CD14-positive monocyte (primary cell): ENCODE measurements at regions not wholly inside any gene's neighbourhood (a gene's known extent, or its start where the extent isn't known, plus 50 kb on each side); places are given as distances from the start of the nearest gene placed in this dataset.

Experiments
- DNase-seq, 3 donors: peaks; one replicate each; pipeline ENCODE4 v3.0.0-alpha.2; 2011 to 2022
- H2AFZ ChIP-seq: 2 replicates; pipeline ENCODE4 v1.6.0; 2012; ENCODE audit warnings: mild to moderate bottlenecking, low read depth, low read length, inconsistent platforms; ENCODE audit not compliant: insufficient read depth, poor library complexity, severe bottlenecking
- H3K27ac ChIP-seq, 2 donors: 1 replicate in 1 of 2; 2 replicates in 1 of 2; pipeline ENCODE4 v1.5.1; 2012 to 2013; ENCODE audit warnings: low read length in 2 of 2, control low read depth in 1 of 2, inconsistent platforms in 1 of 2, low read depth in 1 of 2, mild to moderate bottlenecking in 1 of 2
- H3K27me3 ChIP-seq, 2 donors: one replicate each; pipeline versions ENCODE4 v1.6.0 to v1.6.1; 2011 to 2013; ENCODE audit warnings: low read length in 2 of 2; ENCODE audit not compliant: control insufficient read depth in 2 of 2, insufficient read depth in 2 of 2
- H3K36me3 ChIP-seq, 2 donors: replicated peaks in 1 of 2; 1 replicate in 1 of 2; 2 replicates in 1 of 2; pipeline versions ENCODE4 v1.5.1 to v1.6.1; 2012 to 2013; ENCODE audit warnings: low read length in 2 of 2, control low read depth in 1 of 2, inconsistent platforms in 1 of 2, mild to moderate bottlenecking in 1 of 2; ENCODE audit not compliant: insufficient read depth in 2 of 2, control insufficient read depth in 1 of 2
- H3K4me1 ChIP-seq, 2 donors: 1 replicate in 1 of 2; 2 replicates in 1 of 2; pipeline versions ENCODE4 v1.5.1 to v1.6.1; 2012 to 2013; ENCODE audit warnings: low read length in 2 of 2, control low read depth in 1 of 2, inconsistent platforms in 1 of 2, mild to moderate bottlenecking in 1 of 2, moderate library complexity in 1 of 2; ENCODE audit not compliant: insufficient read depth in 2 of 2, control insufficient read depth in 1 of 2
- H3K4me2 ChIP-seq: replicated peaks from 2 replicates; pipeline ENCODE3; 2012; ENCODE audit warnings: low read length, moderate library complexity, mild to moderate bottlenecking; ENCODE audit not compliant: poor library complexity, severe bottlenecking; ENCODE audit errors: extremely low read depth
- H3K4me3 ChIP-seq, 3 experiments: fragments of 200-600 bp in 1 of 3; sonication (generic) in 1 of 3; replicated peaks in 1 of 3; 1 replicate in 2 of 3; 2 replicates in 1 of 3; pipeline ENCODE4 v1.5.1; 2011 to 2013; ENCODE audit warnings: low read length in 3 of 3, mild to moderate bottlenecking in 3 of 3, control low read depth in 2 of 3, low read depth in 2 of 3, inconsistent platforms in 1 of 3, moderate library complexity in 1 of 3
- H3K79me2 ChIP-seq: 2 replicates; pipeline ENCODE4 v1.6.0; 2012; ENCODE audit warnings: mild to moderate bottlenecking, control low read depth, inconsistent platforms, low read length, moderate library complexity; ENCODE audit not compliant: insufficient read depth
- H3K9ac ChIP-seq: 2 replicates; pipeline ENCODE4 v1.6.0; 2017; ENCODE audit warnings: low read length, mild to moderate bottlenecking; ENCODE audit not compliant: insufficient read depth, poor library complexity, severe bottlenecking
- H3K9me3 ChIP-seq, 2 donors: replicated peaks in 1 of 2; 1 replicate in 1 of 2; 2 replicates in 1 of 2; pipeline versions ENCODE4 v1.5.1 to v1.6.1; 2012 to 2013; ENCODE audit warnings: low read length in 2 of 2, control low read depth in 1 of 2; ENCODE audit not compliant: control insufficient read depth in 1 of 2, insufficient read depth in 1 of 2
- H4K20me1 ChIP-seq: 2 replicates; pipeline ENCODE4 v1.6.0; 2012; ENCODE audit warnings: mild to moderate bottlenecking, low read length, control low read depth, moderate library complexity; ENCODE audit not compliant: insufficient read depth
- H3K27ac Mint-ChIP-seq, 7 donors: one replicate each; pipeline ENCODE4 v1.8.0; 2020; ENCODE audit warnings: mild to moderate bottlenecking in 7 of 7, mixed read lengths in 7 of 7, moderate library complexity in 6 of 7, inconsistent platforms in 2 of 7
- H3K27me3 Mint-ChIP-seq, 3 donors: one replicate each; pipeline ENCODE4 v1.8.0; 2021 to 2022; ENCODE audit warnings: low read depth in 3 of 3, mild to moderate bottlenecking in 3 of 3, mixed read lengths in 3 of 3, moderate library complexity in 3 of 3, inconsistent platforms in 1 of 3
- H3K36me3 Mint-ChIP-seq, 2 donors: one replicate each; pipeline ENCODE4 v1.8.0; 2020; ENCODE audit warnings: mixed read lengths in 2 of 2, inconsistent platforms in 1 of 2, mild to moderate bottlenecking in 1 of 2
- H3K4me1 Mint-ChIP-seq: one replicate; pipeline ENCODE4 v1.8.0; 2020; ENCODE audit warnings: mild to moderate bottlenecking, mixed read lengths
- H3K4me3 Mint-ChIP-seq, 2 donors: one replicate each; pipeline ENCODE4 v1.8.0; 2020; ENCODE audit warnings: mild to moderate bottlenecking in 2 of 2, mixed read lengths in 2 of 2, moderate library complexity in 1 of 2
- H3K9me3 Mint-ChIP-seq, 7 donors: one replicate each; pipeline ENCODE4 v1.8.0; 2020 to 2022; ENCODE audit warnings: mixed read lengths in 7 of 7, mild to moderate bottlenecking in 6 of 7, moderate library complexity in 6 of 7, inconsistent platforms in 2 of 7
- CTCF ChIP-seq: fragments of 200-600 bp; IDR thresholded peaks from one replicate; pipeline ENCODE4 v1.8.0; 2022; ENCODE audit warnings: antibody characterized with exemption, mild to moderate bottlenecking
- WGBS: methylation state at CpG from one replicate; pipeline ENCODE4 v1.1.5; 2013; ENCODE audit warnings: missing lambda C conversion rate; ENCODE audit not compliant: insufficient coverage; 5-methylcytosine and 5-hydroxymethylcytosine counted together
- intact Hi-C, 2 donors: fragments of 100-400 bp; cut with micrococcal nuclease; formaldehyde crosslinking; loops; one replicate each; pipeline versions ENCODE4 v1.15.0 to v1.15.1; 2023

- intact Hi-C loops, result no loop called here
- peaks cover 7% of the 10 kb centered on the region for H3K4me1 Mint-ChIP-seq
- no CpG with 5 or more reads among the region's 1 CpG for WGBS
- no peaks in the 10 kb centered on the region for H3K27me3 ChIP-seq
- no peak for DNase-seq
- no peaks in the 10 kb centered on the region for H3K9me3 ChIP-seq
- no peak overlapping the region for H3K4me3 Mint-ChIP-seq
- no peak overlapping the region for H3K27ac ChIP-seq
- peaks cover 0 to 12% (median 3%) of the 10 kb centered on the region in 7 donors for H3K9me3 Mint-ChIP-seq
- H3K36me3 Mint-ChIP-seq, result no peaks in the 10 kb centered on the region
- no peak overlapping the region for H3K27ac Mint-ChIP-seq
- no peak overlapping the region for H2AFZ ChIP-seq
- no peak overlapping the region for H3K4me2 ChIP-seq
- no peaks in the 10 kb centered on the region for H3K79me2 ChIP-seq
- H3K36me3 ChIP-seq, result no peaks in the 10 kb centered on the region
- H3K27me3 Mint-ChIP-seq, result no peaks in the 10 kb centered on the region
- no peak for TF ChIP-seq CTCF
- no peaks in the 10 kb centered on the region for H3K4me1 ChIP-seq
- H3K4me3 ChIP-seq, result no peak overlapping the region
- H4K20me1 ChIP-seq, result no peaks in the 10 kb centered on the region
- H3K9ac ChIP-seq, result no peak overlapping the region
Observed at GRCh38 chr1:188432427-188432826, 1603.7 kb downstream of the PLA2G4A start.

- H3K79me2 ChIP-seq, result no peaks in the 10 kb centered on the region
- H3K36me3 ChIP-seq, result no peaks in the 10 kb centered on the region
- H3K4me2 ChIP-seq, result no peak overlapping the region
- H3K4me1 ChIP-seq, result no peaks in the 10 kb centered on the region
- no peak for DNase-seq
- H3K4me3 ChIP-seq, result no peak overlapping the region
- Mint-ChIP-seq H3K4me1 (peaks cover 3% of the 10 kb centered on the region), H3K9me3 (peaks cover 0 to 12% (median 3%) of the 10 kb centered on the region in 7 donors), H3K27me3 (peaks cover 0 to 2% (median 0%) of the 10 kb centered on the region in 3 donors), H3K27ac (no peak overlapping the region), H3K4me3 (no peak overlapping the region), H3K36me3 (no peaks in the 10 kb centered on the region)
- H4K20me1 ChIP-seq, result no peaks in the 10 kb centered on the region
- H3K9ac ChIP-seq, result no peak overlapping the region
- no peaks in the 10 kb centered on the region for H3K27me3 ChIP-seq
- no peak for TF ChIP-seq CTCF
- no peak overlapping the region for H3K27ac ChIP-seq
- intact Hi-C loops, result no loop called here
- H3K9me3 ChIP-seq, result no peaks in the 10 kb centered on the region
- WGBS, result no CpG with 5 or more reads among the region's 2 CpGs
- H2AFZ ChIP-seq, result no peak overlapping the region
Observed at GRCh38 chr1:188433425-188433824, 1604.7 kb downstream of the PLA2G4A start.
